ENCODE measurements at regions not wholly inside any gene's neighbourhood (a gene's known extent, or its start where the extent isn't known, plus 50 kb on each side); places are given as distances from the start of the nearest gene placed in this dataset.
A peak's percentile ranks its signal among the peaks of the same experiment; 100 is the strongest.
"Not testable (repeated sequence)": the region's sequence is repeated elsewhere in the genome, so short reads cannot be mapped to it uniquely, and the experiment has no call there.

DNA sequence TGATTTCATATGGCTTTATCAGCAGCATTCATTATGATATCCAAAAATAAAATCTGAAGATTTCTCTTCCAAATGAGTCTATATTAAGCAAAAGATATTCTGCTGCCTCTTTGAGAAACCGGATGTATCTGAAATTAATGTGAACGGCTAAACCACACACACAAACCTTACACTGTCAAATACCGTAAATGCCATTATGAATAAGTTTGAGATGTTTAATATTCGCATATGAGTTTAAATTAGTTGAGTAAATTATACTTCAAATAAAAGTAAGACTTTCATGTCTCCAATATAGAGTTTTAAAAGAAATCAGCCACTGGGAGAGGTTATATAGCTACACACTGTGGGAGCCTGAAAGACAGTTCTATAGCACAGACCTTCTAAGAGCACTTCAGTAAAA lies 566.6 kb upstream of the CHD1 start:
- DNase-seq (ENCODE audit: insufficient read length, low spot score); FAIRE-seq: not testable (repeated sequence)

GRCh38 chr5:99478450-99478849 lies 549.6 kb upstream of the CHD1 start:
- DNase-seq (ENCODE audit: insufficient read length, low spot score); FAIRE-seq: not testable (repeated sequence)

DNA sequence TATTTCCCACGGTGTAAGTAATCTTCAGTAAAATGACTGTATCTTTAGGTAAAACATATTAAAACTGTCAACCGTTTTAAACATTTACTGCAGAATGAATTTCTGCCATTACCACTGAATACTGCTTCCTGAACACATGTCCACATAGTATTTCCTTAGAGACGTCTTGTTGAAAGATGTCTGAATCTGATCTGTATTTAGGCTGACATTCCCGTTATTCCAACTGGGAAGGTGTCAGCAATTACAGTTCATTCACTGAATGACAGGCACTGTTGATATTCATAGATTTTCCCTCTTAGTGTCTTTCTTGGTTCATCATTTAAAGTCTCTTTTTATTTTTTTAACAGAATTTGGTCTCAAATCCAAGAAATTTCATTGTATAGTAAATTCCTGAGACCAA lies 544.5 kb upstream of the CHD1 start:
- not testable (repeated sequence) for FAIRE-seq; DNase-seq (ENCODE audit: insufficient read length, low spot score)

DNA sequence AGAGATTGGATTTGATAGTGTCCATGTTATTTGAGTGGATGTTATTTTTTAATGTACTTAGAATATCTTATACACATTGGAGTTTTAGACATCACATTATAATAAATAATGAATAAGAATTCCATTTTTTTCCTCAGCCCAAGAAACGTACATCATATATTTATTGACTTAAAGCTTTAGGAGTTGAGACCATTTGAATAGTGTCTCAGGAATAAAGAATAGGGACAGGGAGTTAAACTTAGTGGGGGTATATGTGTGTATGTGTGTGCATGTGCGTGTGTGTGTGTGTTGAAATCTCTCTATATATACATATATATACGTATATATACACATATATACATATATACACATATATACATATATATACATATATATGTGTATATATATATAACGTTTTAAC lies 542.9 kb upstream of the CHD1 start:
- not testable (repeated sequence) for DNase-seq (ENCODE audit: insufficient read length, low spot score); FAIRE-seq

DNA sequence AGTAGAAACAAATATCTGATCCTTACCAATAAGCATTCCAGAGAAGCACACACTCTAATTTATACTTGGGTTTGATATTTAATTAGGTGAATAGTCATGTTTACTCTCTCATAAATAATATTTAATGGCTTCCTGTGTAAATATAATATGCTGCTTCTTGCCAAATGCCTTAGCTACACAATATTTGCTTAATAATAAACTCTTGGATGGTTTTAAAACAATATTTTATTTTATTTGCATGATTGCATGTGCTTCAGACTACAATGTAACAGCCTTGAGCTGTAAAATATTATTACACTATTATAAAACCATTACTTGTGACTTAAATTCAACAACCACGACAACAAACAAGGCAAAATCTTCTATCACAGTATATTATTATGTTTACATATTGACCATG lies 542.4 kb upstream of the CHD1 start:
- FAIRE-seq; DNase-seq (ENCODE audit: insufficient read length, low spot score): not testable (repeated sequence)

GRCh38 chr5:99470636-99471035 lies 541.8 kb upstream of the CHD1 start:
- peak; percentile 62 for FAIRE-seq
- not testable (repeated sequence) for DNase-seq (ENCODE audit: insufficient read length, low spot score)

GRCh38 chr5:99460701-99461100 lies 531.9 kb upstream of the CHD1 start:
- FAIRE-seq (no peak), DNase-seq (ENCODE audit: insufficient read length, low spot score) (no peak)

- DNase-seq (ENCODE audit: insufficient read length, low spot score), result no peak
- FAIRE-seq, result no peak
Measured at GRCh38 chr5:99453196-99453595, 524.4 kb upstream of the CHD1 start.

DNA sequence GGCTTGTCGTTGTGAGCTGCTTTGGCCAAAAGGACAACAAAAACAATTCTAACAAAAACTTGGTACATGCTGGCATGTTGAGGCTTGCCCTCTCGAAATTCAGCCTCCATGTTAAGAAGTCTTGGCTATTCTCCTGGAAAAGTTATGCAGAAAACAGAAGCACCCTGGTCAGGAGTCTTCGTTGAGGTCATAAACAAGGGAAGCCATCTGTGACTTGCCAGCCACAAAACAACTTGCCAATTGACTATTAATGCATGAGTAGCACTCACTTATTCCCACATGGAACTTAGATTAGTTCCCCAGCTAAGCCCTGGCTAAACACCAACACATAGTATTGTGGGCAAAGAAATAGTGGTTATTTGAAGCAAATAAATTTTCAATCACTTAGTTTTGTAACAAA lies 521.0 kb upstream of the CHD1 start:
- DNase-seq (ENCODE audit: insufficient read length, low spot score) (no peak), FAIRE-seq (no peak)

DNA sequence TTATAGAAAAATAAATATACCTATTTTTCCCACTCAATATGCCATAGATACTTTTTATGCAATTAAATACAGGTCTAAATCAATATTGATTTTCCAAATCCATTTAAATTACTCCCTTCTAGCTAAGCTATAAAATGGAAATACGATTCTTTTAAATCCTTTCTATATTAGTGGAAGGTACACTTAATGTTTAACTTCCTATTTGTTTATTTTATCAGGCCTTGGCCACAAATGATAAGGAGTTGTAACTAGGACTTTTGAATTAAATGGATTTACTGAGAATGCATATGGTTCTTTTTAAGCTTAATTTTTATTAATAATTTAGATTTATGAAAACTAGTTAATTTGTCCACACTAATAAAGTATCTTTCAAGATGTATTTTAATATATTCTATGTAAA lies 517.0 kb upstream of the CHD1 start:
- FAIRE-seq (no peak), DNase-seq (ENCODE audit: insufficient read length, low spot score) (no peak)

DNA sequence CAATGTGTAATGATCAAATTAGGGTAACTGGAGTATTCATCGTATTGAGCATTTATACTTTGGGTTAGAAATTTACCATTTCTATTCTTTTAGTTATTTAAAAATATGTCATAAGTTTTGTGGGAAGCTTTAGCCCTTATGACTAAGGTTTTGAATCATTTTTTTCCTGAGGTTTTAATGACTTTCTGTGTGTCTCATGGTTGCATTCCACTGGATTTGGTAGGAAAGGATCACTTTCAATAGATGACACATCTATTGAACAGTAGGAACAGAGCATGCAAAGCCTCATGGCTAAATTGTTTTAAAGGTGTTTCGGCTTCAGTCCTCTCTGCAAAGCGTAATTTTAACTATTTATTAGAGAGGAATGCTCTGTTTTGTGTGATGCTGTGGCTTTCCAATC lies 512.4 kb upstream of the CHD1 start:
- FAIRE-seq (no peak), DNase-seq (ENCODE audit: insufficient read length, low spot score) (no peak)

- no peak for DNase-seq (ENCODE audit: insufficient read length, low spot score)
- no peak for FAIRE-seq
Measured at GRCh38 chr5:99438619-99439018, 509.8 kb upstream of the CHD1 start.

DNA sequence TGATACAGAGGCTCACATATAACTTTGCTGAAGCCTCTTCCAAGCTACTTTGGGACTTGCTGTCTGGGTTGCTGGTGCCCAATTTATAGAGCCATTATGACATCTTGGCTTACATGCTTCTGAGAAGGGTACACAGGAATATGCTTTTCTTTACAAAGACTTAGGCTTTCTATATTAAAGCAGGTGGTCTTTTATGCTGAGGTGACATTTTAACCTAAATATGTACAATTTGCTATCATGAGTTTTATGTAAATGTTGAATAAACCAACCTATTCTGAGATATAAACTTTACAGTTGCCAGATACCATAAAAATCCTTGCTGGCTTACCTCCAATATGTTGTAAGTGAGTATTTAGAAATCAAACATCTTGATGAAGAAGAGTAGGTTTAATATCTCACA lies 509.2 kb upstream of the CHD1 start:
- FAIRE-seq (no peak), DNase-seq (ENCODE audit: insufficient read length, low spot score) (no peak)

- FAIRE-seq; DNase-seq (ENCODE audit: insufficient read length, low spot score): not testable (repeated sequence)
Measured at GRCh38 chr5:99423396-99423795, 494.6 kb upstream of the CHD1 start.

DNA sequence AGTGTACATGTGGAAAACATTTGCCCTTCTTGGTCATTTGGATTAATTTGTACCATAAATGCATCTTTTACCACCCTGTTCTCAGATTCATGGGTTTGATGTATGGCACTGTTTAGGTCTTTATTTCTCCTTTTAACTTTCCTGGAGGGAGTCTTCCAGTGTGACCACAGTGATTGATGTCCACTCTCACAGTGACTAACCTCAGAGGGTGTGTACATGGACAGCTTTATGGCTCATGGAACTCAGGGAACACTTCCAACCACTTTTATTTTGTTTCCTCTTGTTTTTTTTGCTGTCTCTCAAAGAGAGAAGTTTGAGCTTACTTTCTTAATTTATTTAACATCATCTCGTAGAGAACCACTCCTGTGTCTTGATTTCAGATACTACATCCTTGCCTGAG lies 489.8 kb upstream of the CHD1 start:
- FAIRE-seq; DNase-seq (ENCODE audit: insufficient read length, low spot score): not testable (repeated sequence)

GRCh38 chr5:99410386-99410785 lies 481.6 kb upstream of the CHD1 start:
- FAIRE-seq; DNase-seq (ENCODE audit: insufficient read length, low spot score): not testable (repeated sequence)

GRCh38 chr5:99404764-99405302 lies 476.0 kb upstream of the CHD1 start:
- FAIRE-seq, result not testable (repeated sequence)

DNA sequence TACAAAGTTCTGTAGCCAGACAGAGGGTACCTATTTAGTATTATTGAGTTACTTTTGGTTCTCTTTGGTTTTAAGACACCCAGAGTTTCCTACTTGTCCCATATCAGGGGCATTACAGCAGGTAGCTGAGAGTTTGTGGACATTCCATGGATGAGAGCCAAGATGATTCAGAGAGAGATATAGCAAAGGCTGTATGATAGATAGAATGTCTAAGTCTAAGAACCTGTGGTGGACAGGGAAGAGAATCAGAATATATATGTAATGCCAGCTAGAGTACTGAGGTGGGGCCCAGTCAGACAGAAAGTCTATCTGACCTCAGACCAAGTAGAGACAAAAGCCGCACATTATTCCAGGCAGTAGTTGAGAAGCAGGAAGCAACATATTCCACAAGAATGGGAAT lies 471.8 kb upstream of the CHD1 start:
- DNase-seq (ENCODE audit: insufficient read length, low spot score); FAIRE-seq: not testable (repeated sequence)

More at GRCh38 chr5:99404764-99405302, 476.0 kb upstream of the CHD1 start:
- DNase-seq (ENCODE audit: insufficient read length, low spot score), result not testable (repeated sequence)

GRCh38 chr5:99398976-99399375 lies 470.2 kb upstream of the CHD1 start:
- FAIRE-seq (no peak), DNase-seq (ENCODE audit: insufficient read length, low spot score) (no peak)

DNA sequence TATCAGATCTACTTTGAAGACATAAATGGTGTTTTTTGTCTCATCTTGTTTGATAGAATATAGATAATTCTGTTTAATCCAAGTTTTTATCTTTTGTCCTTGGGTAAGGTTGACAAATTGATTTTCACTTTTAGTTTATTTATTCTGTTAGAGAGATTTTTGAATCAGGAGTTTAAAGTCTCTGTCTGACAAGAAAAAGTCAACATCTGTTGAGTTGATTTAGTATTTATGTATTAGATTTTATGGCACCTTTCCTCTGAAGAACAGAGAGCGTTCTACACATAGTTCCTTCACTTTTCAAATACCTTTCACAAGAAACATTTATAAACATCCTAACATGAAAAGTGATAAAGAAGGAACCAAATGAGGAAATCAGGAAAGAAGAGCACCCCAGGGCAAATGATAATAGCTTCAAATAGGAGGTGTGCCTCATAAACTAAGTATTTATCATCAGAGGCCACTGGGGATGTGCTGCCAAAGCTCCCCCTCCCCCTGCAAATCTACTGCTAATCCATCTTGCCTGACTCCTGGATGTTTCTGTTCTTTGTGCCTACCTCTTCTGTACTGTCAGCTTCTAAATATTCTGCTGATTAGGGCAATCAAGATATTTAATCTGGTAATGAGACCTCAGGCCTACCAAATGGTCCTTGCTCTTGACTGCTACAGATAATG lies 457.7 kb upstream of the CHD1 start:
- DNase-seq (ENCODE audit: insufficient read length, low spot score) (no peak), FAIRE-seq (no peak)

GRCh38 chr5:99379187-99379586 lies 450.4 kb upstream of the CHD1 start:
- DNase-seq (ENCODE audit: insufficient read length, low spot score) (no peak), FAIRE-seq (no peak)

GRCh38 chr5:99378443-99378842 lies 449.6 kb upstream of the CHD1 start:
- DNase-seq (ENCODE audit: insufficient read length, low spot score), result no peak
- FAIRE-seq, result no peak
